H9 (cell line): ENCODE measurements at regions not wholly inside any gene's neighbourhood (a gene's known extent, or its start where the extent isn't known, plus 50 kb on each side); places are given as distances from the start of the nearest gene placed in this dataset.

ENCODE experiments used
- DNase-seq: peaks from one replicate; pipeline ENCODE4 v3.0.0-alpha.2; 2017
- H2AFZ ChIP-seq: one replicate; pipeline ENCODE4 v1.6.1; 2013; ENCODE audit warnings: mild to moderate bottlenecking, low read length, control low read depth, moderate library complexity
- H2AK5ac ChIP-seq: 2 replicates; pipeline ENCODE4 v1.6.1; 2013; ENCODE audit warnings: low read length, control low read depth, mixed read lengths; ENCODE audit not compliant: insufficient read length
- H2BK120ac ChIP-seq: one replicate; pipeline ENCODE4 v1.6.1; 2013; ENCODE audit warnings: low read depth, mild to moderate bottlenecking, low read length, control low read depth, inconsistent platforms; ENCODE audit not compliant: poor library complexity, severe bottlenecking
- H2BK12ac ChIP-seq: 2 replicates; pipeline ENCODE4 v1.6.1; 2013; ENCODE audit warnings: low read length, control low read depth, mixed read lengths, low read depth; ENCODE audit not compliant: insufficient read length
- H2BK15ac ChIP-seq: 2 replicates; pipeline ENCODE4 v1.6.1; 2013; ENCODE audit warnings: low read depth, low read length, control low read depth
- H2BK20ac ChIP-seq: one replicate; pipeline ENCODE4 v1.6.1; 2013; ENCODE audit warnings: low read depth, mild to moderate bottlenecking, low read length, control low read depth, inconsistent platforms; ENCODE audit not compliant: poor library complexity, severe bottlenecking
- H2BK5ac ChIP-seq: 2 replicates; pipeline ENCODE4 v1.6.1; 2013; ENCODE audit warnings: low read length, control low read depth, mixed read lengths; ENCODE audit not compliant: insufficient read length
- H3K14ac ChIP-seq: 2 replicates; pipeline ENCODE4 v1.6.1; 2013; ENCODE audit warnings: low read length, control low read depth; ENCODE audit not compliant: insufficient read depth
- H3K18ac ChIP-seq: 2 replicates; pipeline ENCODE4 v1.6.1; 2013; ENCODE audit warnings: low read depth, mild to moderate bottlenecking, mixed read lengths, low read length, control low read depth; ENCODE audit not compliant: insufficient read length
- H3K23ac ChIP-seq: 2 replicates; pipeline ENCODE4 v1.6.1; 2013; ENCODE audit warnings: low read length, control low read depth, mixed read lengths, low read depth; ENCODE audit not compliant: insufficient read length
- H3K23me2 ChIP-seq: 2 replicates; pipeline ENCODE4 v1.6.1; 2013; ENCODE audit warnings: low read depth, mild to moderate bottlenecking, mixed read lengths, low read length, control low read depth; ENCODE audit not compliant: insufficient read length, poor library complexity, severe bottlenecking
- H3K27ac ChIP-seq: 2 replicates; pipeline ENCODE4 v1.5.1; 2013; ENCODE audit warnings: low read length, control low read depth, mixed read lengths, low read depth; ENCODE audit not compliant: insufficient read length
- H3K27me3 ChIP-seq: 2 replicates; pipeline ENCODE4 v1.6.1; 2013; ENCODE audit warnings: low read length, control low read depth, inconsistent platforms; ENCODE audit not compliant: insufficient read depth
- H3K4ac ChIP-seq: 2 replicates; pipeline ENCODE4 v1.6.1; 2013; ENCODE audit warnings: low read depth, mild to moderate bottlenecking, control low read depth, inconsistent platforms, low read length, moderate library complexity
- H3K4me1 ChIP-seq: 2 replicates; pipeline ENCODE4 v1.6.1; 2013; ENCODE audit warnings: low read length, control low read depth, inconsistent platforms; ENCODE audit not compliant: insufficient read depth
- H3K4me2 ChIP-seq: 2 replicates; pipeline ENCODE4 v1.6.1; 2013; ENCODE audit warnings: low read length, control low read depth, mixed read lengths; ENCODE audit not compliant: insufficient read length, insufficient read depth
- H3K56ac ChIP-seq: 2 replicates; pipeline ENCODE4 v1.6.1; 2013; ENCODE audit warnings: low read depth, mild to moderate bottlenecking, mixed read lengths, low read length, control low read depth; ENCODE audit not compliant: insufficient read length
- H3K79me1 ChIP-seq: 2 replicates; pipeline ENCODE4 v1.6.1; 2013; ENCODE audit warnings: low read depth, mild to moderate bottlenecking, moderate library complexity, low read length, control low read depth, inconsistent platforms; ENCODE audit not compliant: insufficient read depth, poor library complexity, severe bottlenecking
- H3K79me2 ChIP-seq: 2 replicates; pipeline ENCODE4 v1.6.1; 2013; ENCODE audit warnings: low read length, control low read depth, inconsistent platforms; ENCODE audit not compliant: insufficient read depth
- H3K9ac ChIP-seq: 2 replicates; pipeline ENCODE4 v1.6.1; 2013; ENCODE audit warnings: low read length, control low read depth, mixed read lengths; ENCODE audit not compliant: insufficient read length; ENCODE audit errors: extremely low read depth
- H3K9me3 ChIP-seq: one replicate; pipeline ENCODE4 v1.6.1; 2013; ENCODE audit warnings: low read depth, low read length, inconsistent platforms; ENCODE audit not compliant: control insufficient read depth
- H3T11ph ChIP-seq: one replicate; pipeline ENCODE4 v1.6.1; 2013; ENCODE audit warnings: mild to moderate bottlenecking, low read length, control low read depth, inconsistent platforms
- H4K20me1 ChIP-seq: one replicate; pipeline ENCODE4 v1.6.1; 2013; ENCODE audit not compliant: control insufficient read depth, insufficient read length, insufficient read depth
- H4K5ac ChIP-seq: 2 replicates; pipeline ENCODE4 v1.6.1; 2013; ENCODE audit warnings: low read depth, mild to moderate bottlenecking, mixed read lengths, low read length, control low read depth; ENCODE audit not compliant: insufficient read length
- H4K8ac ChIP-seq: replicated peaks from 2 replicates; pipeline ENCODE4 v1.6.1; 2013; ENCODE audit warnings: low read length, control low read depth, mixed read lengths, low read depth; ENCODE audit not compliant: insufficient read length
- H4K91ac ChIP-seq: 2 replicates; pipeline ENCODE4 v1.6.1; 2013; ENCODE audit warnings: low read depth, mild to moderate bottlenecking, moderate library complexity, mixed read lengths, low read length, control low read depth; ENCODE audit not compliant: insufficient read length
- H3K27ac Mint-ChIP-seq, 3 experiments: 2 replicates in 2 of 3; 3 replicates in 1 of 3; pipeline ENCODE4 v1.8.0; 2020 to 2021; ENCODE audit warnings: mixed read lengths in 3 of 3, mild to moderate bottlenecking in 1 of 3, moderate library complexity in 1 of 3
- H3K27me3 Mint-ChIP-seq: 2 replicates; pipeline ENCODE4 v1.8.0; 2021; ENCODE audit warnings: low read depth, mild to moderate bottlenecking, moderate library complexity, mixed read lengths
- H3K36me3 Mint-ChIP-seq, 3 experiments: 2 replicates in 2 of 3; 3 replicates in 1 of 3; pipeline ENCODE4 v1.8.0; 2020 to 2021; ENCODE audit warnings: low read depth in 3 of 3, mixed read lengths in 3 of 3; ENCODE audit not compliant: insufficient read depth in 1 of 3
- H3K4me1 Mint-ChIP-seq, 2 experiments: 2 replicates each; pipeline ENCODE4 v1.8.0; 2020; ENCODE audit warnings: mixed read lengths in 2 of 2
- H3K4me3 Mint-ChIP-seq, 2 experiments: 2 replicates in 1 of 2; 3 replicates in 1 of 2; pipeline ENCODE4 v1.8.0; 2020 to 2021; ENCODE audit warnings: mild to moderate bottlenecking in 2 of 2, mixed read lengths in 2 of 2, moderate library complexity in 1 of 2
- H3K9me3 Mint-ChIP-seq, 2 experiments: 2 replicates in 1 of 2; 3 replicates in 1 of 2; pipeline ENCODE4 v1.8.0; 2020; ENCODE audit warnings: mild to moderate bottlenecking in 2 of 2, mixed read lengths in 2 of 2, moderate library complexity in 1 of 2
- CTCF ChIP-seq: fragments of 200-600 bp; sonication (generic); conservative IDR thresholded peaks from 3 replicates; pipeline ENCODE4 v1.8.0; 2021; ENCODE audit warnings: antibody characterized with exemption, mild to moderate bottlenecking
- WGBS: extraction: QIAGEN DNeasy Blood & Tissue Kit; methylation state at CpG from one replicate; pipeline ENCODE4 v1.1.7; 2013; ENCODE audit warnings: missing lambda C conversion rate, low lambda C conversion rate, mixed read lengths; ENCODE audit not compliant: insufficient read length; ENCODE audit errors: extremely low coverage; 5-methylcytosine and 5-hydroxymethylcytosine counted together

GRCh38 chr10:128499486-128499885, 373.3 kb upstream of the MKI67 start:
- peaks cover 3% of the 10 kb centered on the region for H3K27me3 Mint-ChIP-seq
- no peak for DNase-seq
- H3K4me1 ChIP-seq, result no peaks in the 10 kb centered on the region
- H3K79me1 ChIP-seq, result no peaks in the 10 kb centered on the region
- H3K4me2 ChIP-seq, result no peak overlapping the region
- H4K91ac ChIP-seq, result no peak overlapping the region
- H3K9me3 ChIP-seq, result no peaks in the 10 kb centered on the region
- H3K27me3 ChIP-seq, result no peaks in the 10 kb centered on the region
- no peak overlapping the region for H4K8ac ChIP-seq
- H3K27ac ChIP-seq, result no peak overlapping the region
- no peak overlapping the region for H2AK5ac ChIP-seq
- H3K23ac ChIP-seq, result no peak overlapping the region
- no peak overlapping the region for H3K4ac ChIP-seq
- H3K4me1 Mint-ChIP-seq, result peaks cover 5 to 8% of the 10 kb centered on the region in 2 experiments; a peak in 3 of 4 replicates
- no peak overlapping the region for H2BK5ac ChIP-seq
- H3K56ac ChIP-seq, result no peak overlapping the region
- H3K4me3 Mint-ChIP-seq, result no peak overlapping the region
- H3K9ac ChIP-seq, result no peak overlapping the region
- H2AFZ ChIP-seq, result no peak overlapping the region
- peaks cover 0 to 2% of the 10 kb centered on the region in 2 experiments; a peak in 2 of 5 replicates for H3K9me3 Mint-ChIP-seq
- H2BK15ac ChIP-seq, result no peak overlapping the region
- no peaks in the 10 kb centered on the region; a peak in 2 of 7 replicates for H3K36me3 Mint-ChIP-seq
- H3K18ac ChIP-seq, result no peak overlapping the region
- H3K27ac Mint-ChIP-seq, result no peak overlapping the region
- no peak overlapping the region for H3K14ac ChIP-seq
- H2BK20ac ChIP-seq, result no peak overlapping the region
- H3K23me2 ChIP-seq, result no peaks in the 10 kb centered on the region
- TF ChIP-seq CTCF, result no peak
- H2BK12ac ChIP-seq, result no peak overlapping the region
- no peak overlapping the region for H4K5ac ChIP-seq
- no peaks in the 10 kb centered on the region for H4K20me1 ChIP-seq
- WGBS, result no CpG with 5 or more reads among the region's 13 CpGs
- H3K79me2 ChIP-seq, result no peaks in the 10 kb centered on the region
- H2BK120ac ChIP-seq, result no peak overlapping the region
- H3T11ph ChIP-seq, result no peak overlapping the region
